ENCODE measurements at regions not wholly inside any gene's neighbourhood (a gene's known extent, or its start where the extent isn't known, plus 50 kb on each side); places are given as distances from the start of the nearest gene placed in this dataset.

GRCh38 chr15:47460795-47461573 is 256.3 kb upstream of the SEMA6D start:
- no peak for DNase-seq (ENCODE audit: low spot score)

- DNase-seq (ENCODE audit: low spot score), result no peak
Observed at GRCh38 chr15:47461652-47462141, 255.6 kb upstream of the SEMA6D start.

GRCh38 chr15:47466357-47466756 is 250.9 kb upstream of the SEMA6D start:
- no peak for DNase-seq (ENCODE audit: low spot score)

- DNase-seq (ENCODE audit: low spot score), result no peak
Observed at GRCh38 chr15:47470983-47471382, 246.3 kb upstream of the SEMA6D start.

GRCh38 chr15:47473106-47473725 is 244.1 kb upstream of the SEMA6D start:
- DNase-seq (ENCODE audit: low spot score), result no peak

GRCh38 chr15:47473832-47474231 is 243.5 kb upstream of the SEMA6D start:
- no peak for DNase-seq (ENCODE audit: low spot score)

- no peak for DNase-seq (ENCODE audit: low spot score)
Observed at GRCh38 chr15:47475336-47475735, 242.0 kb upstream of the SEMA6D start.

GRCh38 chr15:47477341-47477740 is 240.0 kb upstream of the SEMA6D start:
- DNase-seq (ENCODE audit: low spot score), result no peak

DNA sequence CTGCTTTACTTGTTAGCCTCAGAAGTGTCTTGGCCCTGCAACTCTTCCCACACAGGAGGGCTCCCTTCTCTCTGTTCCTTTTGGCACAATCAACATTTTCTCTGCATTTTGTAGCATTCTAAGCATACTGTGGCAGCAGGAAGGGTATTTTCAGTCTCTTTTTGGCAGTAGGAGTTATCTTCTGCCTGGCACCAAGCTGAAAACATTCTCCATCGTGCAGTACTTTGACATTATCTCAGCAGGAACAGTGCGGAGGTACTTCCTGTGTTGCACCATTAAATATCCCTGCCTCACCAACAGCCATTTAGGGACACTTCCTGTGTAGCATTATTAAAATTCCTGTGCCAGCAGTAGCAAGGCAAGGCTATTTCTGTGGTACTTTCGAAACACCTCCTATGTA is 233.2 kb upstream of the SEMA6D start:
- no peak for DNase-seq (ENCODE audit: low spot score)

- no peak for DNase-seq (ENCODE audit: low spot score)
Observed at GRCh38 chr15:47484997-47485396, 232.3 kb upstream of the SEMA6D start.

GRCh38 chr15:47485419-47485818 is 231.9 kb upstream of the SEMA6D start:
- DNase-seq (ENCODE audit: low spot score), result no peak

GRCh38 chr15:47486040-47486439 is 231.3 kb upstream of the SEMA6D start:
- DNase-seq (ENCODE audit: low spot score), result no peak

GRCh38 chr15:47492195-47492594 is 225.1 kb upstream of the SEMA6D start:
- no peak for DNase-seq (ENCODE audit: low spot score)

- DNase-seq (ENCODE audit: low spot score), result no peak
Observed at GRCh38 chr15:47493357-47494247, 223.7 kb upstream of the SEMA6D start.

- DNase-seq (ENCODE audit: low spot score), result no peak
Observed at GRCh38 chr15:47496343-47497185, 220.7 kb upstream of the SEMA6D start.

DNA sequence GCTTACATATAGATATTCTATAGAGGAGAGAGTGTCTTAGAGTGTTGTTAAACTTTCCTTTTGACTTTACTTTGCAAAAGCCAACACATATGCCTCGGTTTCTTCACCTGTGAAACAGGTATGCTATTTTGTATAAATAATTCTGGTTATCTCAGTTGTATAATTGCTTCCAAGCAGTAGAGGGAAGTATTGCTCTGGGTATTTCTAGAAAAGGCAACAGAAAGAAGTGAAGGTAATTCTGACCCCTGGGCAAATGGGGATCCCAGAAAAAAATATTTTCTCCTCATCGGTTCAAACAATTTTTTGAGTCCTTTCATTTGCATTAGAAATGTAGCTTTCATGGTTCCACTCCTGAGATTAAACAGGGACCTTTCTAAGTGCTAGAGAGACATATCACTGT is 216.5 kb upstream of the SEMA6D start:
- no peak for DNase-seq (ENCODE audit: low spot score)

- DNase-seq (ENCODE audit: low spot score), result no peak
Observed at GRCh38 chr15:47502041-47502440, 215.3 kb upstream of the SEMA6D start.

- no peak for DNase-seq (ENCODE audit: low spot score)
Observed at GRCh38 chr15:47503876-47504275, 213.4 kb upstream of the SEMA6D start.

DNA sequence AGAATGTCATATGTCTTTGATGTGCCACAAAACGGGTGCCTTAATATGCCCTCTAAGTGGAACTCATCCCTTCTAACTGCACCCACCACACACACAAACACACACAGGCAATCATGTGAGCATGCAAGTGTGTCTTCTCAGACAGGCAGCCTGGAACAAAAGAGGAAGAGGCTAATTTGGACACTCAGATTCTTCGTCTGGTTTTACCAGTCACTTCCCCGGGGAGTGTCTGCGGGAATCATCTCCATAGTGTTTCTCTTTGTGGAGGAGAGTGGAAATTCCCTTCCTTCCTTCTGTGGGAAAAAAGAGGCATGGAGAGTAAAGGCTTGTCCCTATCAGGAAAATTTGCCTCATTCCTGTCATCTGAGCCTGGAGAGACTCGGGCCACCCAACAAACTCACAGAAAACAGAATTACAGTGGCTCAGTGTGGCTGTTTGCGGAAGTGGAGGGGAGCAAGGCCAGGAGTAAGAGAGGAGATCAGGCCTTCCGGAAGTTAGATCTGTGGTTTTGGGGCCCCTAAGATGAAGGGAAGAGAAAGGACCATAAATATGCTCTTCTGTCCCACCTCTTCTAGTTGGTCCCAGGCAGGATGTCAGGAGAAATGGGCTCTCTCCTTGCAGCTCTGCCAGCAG is 212.6 kb upstream of the SEMA6D start:
- no peak for DNase-seq (ENCODE audit: low spot score)

- no peak for DNase-seq (ENCODE audit: low spot score)
Observed at GRCh38 chr15:47505712-47506328, 211.5 kb upstream of the SEMA6D start.
